ENCODE measurements at regions not wholly inside any gene's neighbourhood (a gene's known extent, or its start where the extent isn't known, plus 50 kb on each side); places are given as distances from the start of the nearest gene placed in this dataset.

DNA sequence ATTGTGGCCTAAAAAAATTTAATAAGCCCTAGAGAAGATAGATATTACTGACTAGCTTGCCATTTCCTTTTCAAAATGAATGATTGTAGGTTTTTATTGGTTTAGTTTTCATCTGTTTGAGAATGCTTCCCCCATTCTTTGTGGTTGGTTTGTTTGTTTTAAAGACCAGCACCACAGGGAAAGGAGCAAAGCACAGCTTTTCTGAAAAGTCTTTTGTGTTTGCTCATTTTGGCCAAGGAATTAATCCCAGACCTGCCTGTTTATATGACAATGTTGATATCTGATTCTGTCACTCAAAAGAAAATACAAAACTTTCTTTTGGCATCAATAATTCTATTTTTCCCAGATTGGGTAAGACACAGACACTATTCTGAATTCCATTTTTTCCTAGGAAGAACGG lies 312.5 kb upstream of the FLRT2 start:
- Histone ChIP-seq H4K91ac (ENCODE audit: low read depth, low read length) (no peak overlapping the region), H4K8ac (ENCODE audit: low read depth, low read length) (no peak overlapping the region), H3K14ac (ENCODE audit: low read length) (no peak overlapping the region), H3K4me2 (ENCODE audit: low read length) (no peak overlapping the region), H2AFZ (ENCODE audit: insufficient read depth, low read length, poor library complexity) (no peak overlapping the region), H2BK12ac (ENCODE audit: low read length) (no peak overlapping the region), H4K12ac (ENCODE audit: low read depth, low read length) (no peak overlapping the region), H2BK5ac (ENCODE audit: low read depth, low read length, poor library complexity) (no peak overlapping the region), H3K27ac (ENCODE audit: low read depth, low read length) (no peak overlapping the region), H3K4ac (ENCODE audit: low read depth, low read length) (no peak overlapping the region), H3K9me3 (ENCODE audit: insufficient read depth, low read depth, low read length) (no peaks in the 10 kb centered on the region), H3K36me3 (ENCODE audit: control insufficient read depth in 1 of 2, insufficient read depth in 2 of 2, low read length in 2 of 2) (no peaks in the 10 kb centered on the region), H3K9ac (ENCODE audit: low read length) (no peak overlapping the region), H2BK120ac (ENCODE audit: insufficient read depth, low read length, poor library complexity) (no peak overlapping the region), H3K4me1 (ENCODE audit: control insufficient read depth in 1 of 2, insufficient read depth in 2 of 2, low read length in 2 of 2) (no peaks in the 10 kb centered on the region), H3K79me2 (ENCODE audit: control insufficient read depth, insufficient read depth, low read length, poor library complexity) (no peaks in the 10 kb centered on the region), H3K4me3 (ENCODE audit: low read depth, low read length) (no peak overlapping the region), H3K23ac (ENCODE audit: low read length) (no peak overlapping the region), H3K18ac (ENCODE audit: low read length) (no peak overlapping the region), H3K79me1 (ENCODE audit: low read length) (no peaks in the 10 kb centered on the region), H3K27me3 (ENCODE audit: insufficient read depth, low read length) (no peaks in the 10 kb centered on the region), H2AK5ac (ENCODE audit: low read length) (no peak overlapping the region)
- DNase-seq, result no peak
- WGBS (ENCODE audit: extremely low coverage, insufficient coverage, insufficient read length), result no CpG with 5 or more reads among the region's 1 CpG

DNA sequence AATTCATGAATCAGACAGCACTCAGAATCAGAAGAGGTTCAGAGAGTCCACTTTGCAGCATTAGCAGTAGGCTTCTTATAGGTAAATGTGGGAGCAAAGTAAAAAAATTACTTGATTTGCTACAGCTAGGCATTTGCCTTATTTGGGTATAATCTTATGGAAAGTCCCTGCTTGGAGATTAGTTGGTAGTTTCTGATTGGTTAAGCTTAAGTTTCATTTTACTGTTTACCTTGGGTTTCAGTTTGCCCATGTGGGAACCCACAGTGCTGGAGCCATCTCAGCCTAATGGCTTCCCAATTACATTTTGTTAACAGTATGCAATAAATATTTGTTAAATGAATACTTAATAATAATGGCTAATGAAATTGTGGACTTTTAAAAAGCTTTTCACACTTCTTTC lies 311.0 kb upstream of the FLRT2 start:
- no peaks in the 10 kb centered on the region for H3K4me1 ChIP-seq (ENCODE audit: control insufficient read depth in 1 of 2, insufficient read depth in 2 of 2, low read length in 2 of 2)
- no peak overlapping the region for H3K27ac ChIP-seq (ENCODE audit: low read depth, low read length)
- H3K9ac ChIP-seq (ENCODE audit: low read length), result no peak overlapping the region
- H2AK5ac ChIP-seq (ENCODE audit: low read length), result no peak overlapping the region
- no peak overlapping the region for H3K4me2 ChIP-seq (ENCODE audit: low read length)
- H4K12ac ChIP-seq (ENCODE audit: low read depth, low read length), result no peak overlapping the region
- H3K18ac ChIP-seq (ENCODE audit: low read length), result no peak overlapping the region
- H2AFZ ChIP-seq (ENCODE audit: insufficient read depth, low read length, poor library complexity), result no peak overlapping the region
- H3K9me3 ChIP-seq (ENCODE audit: insufficient read depth, low read depth, low read length), result no peaks in the 10 kb centered on the region
- no peak overlapping the region for H3K23ac ChIP-seq (ENCODE audit: low read length)
- H2BK120ac ChIP-seq (ENCODE audit: insufficient read depth, low read length, poor library complexity), result no peak overlapping the region
- no peaks in the 10 kb centered on the region for H3K27me3 ChIP-seq (ENCODE audit: insufficient read depth, low read length)
- no peaks in the 10 kb centered on the region for H3K79me1 ChIP-seq (ENCODE audit: low read length)
- no peak overlapping the region for H2BK12ac ChIP-seq (ENCODE audit: low read length)
- no peak overlapping the region for H4K8ac ChIP-seq (ENCODE audit: low read depth, low read length)
- no peak overlapping the region for H3K4ac ChIP-seq (ENCODE audit: low read depth, low read length)
- H3K36me3 ChIP-seq (ENCODE audit: control insufficient read depth in 1 of 2, insufficient read depth in 2 of 2, low read length in 2 of 2), result no peaks in the 10 kb centered on the region
- H4K91ac ChIP-seq (ENCODE audit: low read depth, low read length), result no peak overlapping the region
- H3K4me3 ChIP-seq (ENCODE audit: low read depth, low read length), result no peak overlapping the region
- no peaks in the 10 kb centered on the region for H3K79me2 ChIP-seq (ENCODE audit: control insufficient read depth, insufficient read depth, low read length, poor library complexity)
- H2BK5ac ChIP-seq (ENCODE audit: low read depth, low read length, poor library complexity), result no peak overlapping the region
- no peak overlapping the region for H3K14ac ChIP-seq (ENCODE audit: low read length)
- no peak for DNase-seq

DNA sequence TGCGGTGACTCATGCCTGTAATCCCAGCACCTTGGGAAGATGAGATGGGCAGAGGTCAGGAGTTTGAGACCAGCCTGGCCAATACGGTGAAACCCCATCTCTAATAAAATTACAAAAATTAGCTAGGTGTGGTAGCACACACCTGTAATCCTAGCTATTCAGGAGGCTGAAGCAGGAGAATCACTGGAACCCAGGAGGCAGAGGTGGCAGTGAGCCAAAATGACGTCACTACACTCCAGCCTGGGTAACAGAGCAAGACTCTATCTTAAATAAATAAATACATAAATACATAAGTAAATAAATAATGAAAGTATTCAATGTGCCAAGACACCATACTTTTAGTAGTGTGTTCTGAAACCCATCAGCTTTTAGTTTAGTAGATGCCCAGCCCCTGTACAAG lies 308.1 kb upstream of the FLRT2 start:
- Histone ChIP-seq H3K79me2 (ENCODE audit: control insufficient read depth, insufficient read depth, low read length, poor library complexity) (no peaks in the 10 kb centered on the region), H3K9me3 (ENCODE audit: insufficient read depth, low read depth, low read length) (no peaks in the 10 kb centered on the region), H3K4me1 (ENCODE audit: control insufficient read depth in 1 of 2, insufficient read depth in 2 of 2, low read length in 2 of 2) (no peaks in the 10 kb centered on the region), H2AFZ (ENCODE audit: insufficient read depth, low read length, poor library complexity) (no peak overlapping the region), H3K14ac (ENCODE audit: low read length) (no peak overlapping the region), H4K8ac (ENCODE audit: low read depth, low read length) (no peak overlapping the region), H3K18ac (ENCODE audit: low read length) (no peak overlapping the region), H3K79me1 (ENCODE audit: low read length) (no peaks in the 10 kb centered on the region), H4K12ac (ENCODE audit: low read depth, low read length) (no peak overlapping the region), H4K91ac (ENCODE audit: low read depth, low read length) (no peak overlapping the region), H3K27ac (ENCODE audit: low read depth, low read length) (no peak overlapping the region), H2BK12ac (ENCODE audit: low read length) (no peak overlapping the region), H3K27me3 (ENCODE audit: insufficient read depth, low read length) (no peaks in the 10 kb centered on the region), H3K4me3 (ENCODE audit: low read depth, low read length) (no peak overlapping the region), H2BK5ac (ENCODE audit: low read depth, low read length, poor library complexity) (no peak overlapping the region), H3K4ac (ENCODE audit: low read depth, low read length) (no peak overlapping the region), H2AK5ac (ENCODE audit: low read length) (no peak overlapping the region), H3K4me2 (ENCODE audit: low read length) (no peak overlapping the region), H3K9ac (ENCODE audit: low read length) (no peak overlapping the region), H2BK120ac (ENCODE audit: insufficient read depth, low read length, poor library complexity) (no peak overlapping the region), H3K36me3 (ENCODE audit: control insufficient read depth in 1 of 2, insufficient read depth in 2 of 2, low read length in 2 of 2) (no peaks in the 10 kb centered on the region), H3K23ac (ENCODE audit: low read length) (no peak overlapping the region)
- WGBS (ENCODE audit: extremely low coverage, insufficient coverage, insufficient read length), result no CpG with 5 or more reads among the region's 3 CpGs
- no peak for DNase-seq

DNA sequence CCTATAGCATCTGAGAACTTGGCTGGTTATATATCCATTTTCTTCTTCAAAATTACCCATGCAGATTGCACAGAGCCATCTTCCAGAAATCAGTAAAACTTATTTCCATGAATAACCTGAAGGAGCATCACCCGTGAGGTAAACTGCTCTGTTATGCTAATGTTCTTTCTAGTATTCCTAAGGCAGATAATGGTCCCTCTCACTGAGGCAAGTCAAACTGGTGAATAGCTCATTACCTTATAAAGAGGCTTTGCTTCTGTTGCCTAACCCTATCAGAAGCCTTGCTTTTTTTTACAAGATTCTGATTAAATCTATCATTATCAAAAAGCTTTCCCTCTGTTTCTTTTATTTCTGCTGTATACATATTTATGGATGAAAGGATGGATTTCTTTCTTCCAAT lies 307.6 kb upstream of the FLRT2 start:
- H4K12ac ChIP-seq (ENCODE audit: low read depth, low read length), result no peak overlapping the region
- H4K8ac ChIP-seq (ENCODE audit: low read depth, low read length), result no peak overlapping the region
- H3K4me1 ChIP-seq (ENCODE audit: control insufficient read depth in 1 of 2, insufficient read depth in 2 of 2, low read length in 2 of 2), result no peaks in the 10 kb centered on the region
- H3K4ac ChIP-seq (ENCODE audit: low read depth, low read length), result no peak overlapping the region
- DNase-seq, result no peak
- no peaks in the 10 kb centered on the region for H3K36me3 ChIP-seq (ENCODE audit: control insufficient read depth in 1 of 2, insufficient read depth in 2 of 2, low read length in 2 of 2)
- no peak overlapping the region for H3K4me2 ChIP-seq (ENCODE audit: low read length)
- H2AK5ac ChIP-seq (ENCODE audit: low read length), result no peak overlapping the region
- H4K91ac ChIP-seq (ENCODE audit: low read depth, low read length), result no peak overlapping the region
- H3K18ac ChIP-seq (ENCODE audit: low read length), result no peak overlapping the region
- H3K9me3 ChIP-seq (ENCODE audit: insufficient read depth, low read depth, low read length), result no peaks in the 10 kb centered on the region
- WGBS (ENCODE audit: extremely low coverage, insufficient coverage, insufficient read length), result no CpG with 5 or more reads among the region's 1 CpG
- H3K4me3 ChIP-seq (ENCODE audit: low read depth, low read length), result no peak overlapping the region
- H2BK120ac ChIP-seq (ENCODE audit: insufficient read depth, low read length, poor library complexity), result no peak overlapping the region
- H3K79me2 ChIP-seq (ENCODE audit: control insufficient read depth, insufficient read depth, low read length, poor library complexity), result no peaks in the 10 kb centered on the region
- no peak overlapping the region for H2BK12ac ChIP-seq (ENCODE audit: low read length)
- no peaks in the 10 kb centered on the region for H3K27me3 ChIP-seq (ENCODE audit: insufficient read depth, low read length)
- no peak overlapping the region for H3K14ac ChIP-seq (ENCODE audit: low read length)
- no peak overlapping the region for H3K23ac ChIP-seq (ENCODE audit: low read length)
- H2AFZ ChIP-seq (ENCODE audit: insufficient read depth, low read length, poor library complexity), result no peak overlapping the region
- no peaks in the 10 kb centered on the region for H3K79me1 ChIP-seq (ENCODE audit: low read length)
- no peak overlapping the region for H3K27ac ChIP-seq (ENCODE audit: low read depth, low read length)
- H2BK5ac ChIP-seq (ENCODE audit: low read depth, low read length, poor library complexity), result no peak overlapping the region
- no peak overlapping the region for H3K9ac ChIP-seq (ENCODE audit: low read length)

DNA sequence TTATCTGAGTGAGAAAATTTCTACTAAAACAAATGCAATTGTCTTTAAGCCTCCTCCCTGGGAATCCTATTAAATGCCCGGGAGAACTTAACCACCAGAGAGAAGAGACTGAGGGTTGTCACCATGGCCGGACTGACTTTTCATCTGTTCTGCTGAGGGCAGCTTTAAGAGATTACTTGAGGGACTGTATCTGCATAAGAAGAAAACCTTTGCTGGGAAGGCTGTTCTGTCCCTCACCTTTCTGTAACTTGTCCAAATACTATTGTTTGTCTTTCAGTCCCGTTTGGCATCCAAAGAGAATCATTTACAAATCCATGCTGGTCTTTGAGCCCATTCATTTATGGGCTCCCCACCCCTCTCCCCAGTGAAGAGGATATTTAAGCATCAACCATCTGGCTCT lies 306.3 kb upstream of the FLRT2 start:
- Histone ChIP-seq H3K27me3 (ENCODE audit: insufficient read depth, low read length) (no peaks in the 10 kb centered on the region), H3K79me1 (ENCODE audit: low read length) (no peaks in the 10 kb centered on the region), H2BK12ac (ENCODE audit: low read length) (no peak overlapping the region), H4K12ac (ENCODE audit: low read depth, low read length) (no peak overlapping the region), H3K4ac (ENCODE audit: low read depth, low read length) (no peak overlapping the region), H3K4me1 (ENCODE audit: control insufficient read depth in 1 of 2, insufficient read depth in 2 of 2, low read length in 2 of 2) (no peaks in the 10 kb centered on the region), H3K23ac (ENCODE audit: low read length) (no peak overlapping the region), H3K79me2 (ENCODE audit: control insufficient read depth, insufficient read depth, low read length, poor library complexity) (no peaks in the 10 kb centered on the region), H2AK5ac (ENCODE audit: low read length) (no peak overlapping the region), H3K14ac (ENCODE audit: low read length) (no peak overlapping the region), H4K8ac (ENCODE audit: low read depth, low read length) (no peak overlapping the region), H2BK5ac (ENCODE audit: low read depth, low read length, poor library complexity) (no peak overlapping the region), H3K9ac (ENCODE audit: low read length) (no peak overlapping the region), H3K4me2 (ENCODE audit: low read length) (no peak overlapping the region), H4K91ac (ENCODE audit: low read depth, low read length) (no peak overlapping the region), H3K18ac (ENCODE audit: low read length) (no peak overlapping the region), H3K27ac (ENCODE audit: low read depth, low read length) (no peak overlapping the region), H3K36me3 (ENCODE audit: control insufficient read depth in 1 of 2, insufficient read depth in 2 of 2, low read length in 2 of 2) (no peaks in the 10 kb centered on the region), H2AFZ (ENCODE audit: insufficient read depth, low read length, poor library complexity) (no peak overlapping the region), H2BK120ac (ENCODE audit: insufficient read depth, low read length, poor library complexity) (no peak overlapping the region), H3K4me3 (ENCODE audit: low read depth, low read length) (no peak overlapping the region), H3K9me3 (ENCODE audit: insufficient read depth, low read depth, low read length) (no peaks in the 10 kb centered on the region)
- no CpG with 5 or more reads among the region's 3 CpGs for WGBS (ENCODE audit: extremely low coverage, insufficient coverage, insufficient read length)
- DNase-seq, result no peak
